Ovary (tissue), 7 donors: ENCODE measurements at regions not wholly inside any gene's neighbourhood (a gene's known extent, or its start where the extent isn't known, plus 50 kb on each side); places are given as distances from the start of the nearest gene placed in this dataset.

Experiments
- DNase-seq, 5 donors: peaks; one replicate each; pipeline ENCODE4 v3.0.0-alpha.2; 2019 to 2020
- H3K27ac ChIP-seq, 2 donors: fragments of 200-600 bp; one replicate each; pipeline versions ENCODE4 v1.5.1 to v1.8.0; 2019 to 2022
- H3K27me3 ChIP-seq: fragments of 200-600 bp; one replicate; pipeline ENCODE4 v1.8.0; 2022
- H3K36me3 ChIP-seq: fragments of 200-600 bp; sonication (generic); one replicate; pipeline ENCODE4 v1.5.1; 2019
- H3K4me1 ChIP-seq: one replicate; pipeline ENCODE4 v1.8.1; 2013; ENCODE audit warnings: mild to moderate bottlenecking, moderate library complexity; ENCODE audit not compliant: insufficient read depth
- H3K4me3 ChIP-seq: fragments of 200-600 bp; sonication (generic); one replicate; pipeline ENCODE4 v1.5.1; 2017
- H3K9me3 ChIP-seq, 2 donors: fragments of 200-600 bp in 1 of 2; sonication (generic) in 1 of 2; one replicate each; pipeline versions ENCODE4 v1.5.1 to v1.8.1; 2013 to 2019; ENCODE audit warnings: mild to moderate bottlenecking in 1 of 2, moderate library complexity in 1 of 2
- CTCF ChIP-seq, 3 donors: fragments of 450-650 bp in 2 of 3; fragments of 200-600 bp in 1 of 3; IDR thresholded peaks; one replicate each; pipeline versions ENCODE4 v1.5.1 to v1.8.0; 2016 to 2022; ENCODE audit warnings: antibody characterized with exemption in 3 of 3, mild to moderate bottlenecking in 1 of 3
- EP300 ChIP-seq: sonication (generic); formaldehyde crosslinking; IDR thresholded peaks from one replicate; pipeline ENCODE4 v1.6.1; 2017; ENCODE audit warnings: antibody characterized with exemption
- POLR2A ChIP-seq: fragments of 450-650 bp; IDR thresholded peaks from one replicate; pipeline ENCODE4 v1.6.1; 2017; ENCODE audit warnings: antibody characterized with exemption, mild to moderate bottlenecking, moderate library complexity
- WGBS, 3 donors: extraction: QIAGEN DNeasy Blood & Tissue Kit in 1 of 3; methylation state at CpG; one replicate each; pipeline versions ENCODE4 v1.1.5 to v1.1.7; 2013 to 2017; 5-methylcytosine and 5-hydroxymethylcytosine counted together
- intact Hi-C, 4 donors: fragments of 100-400 bp; cut with DNase I; formaldehyde crosslinking; loops; one replicate each; pipeline versions ENCODE4 v1.11.0 to v1.15.1; 2022 to 2023
- donor health status: DM: no; HTN: no; CAD: no; lungs with moderate emphysema.
- donor health status: DM: no; HTN: no; CAD: no.
- donor health status: Bipolar disorder and iron deficiency.
- donor health status: DM: no; HTN: no; CAD: no.
- donor health status: DM: yes; HTN: yes; CAD: no.

- WGBS, 3 donors: 80 to 85% (median 81%) methylated on average over 7 of the region's 7 CpGs
- DNase-seq: no peak
- Histone ChIP-seq H3K27me3 (no peaks in the 10 kb centered on the region), H3K9me3 (no peaks in the 10 kb centered on the region), H3K36me3 (no peaks in the 10 kb centered on the region), H3K27ac (no peak overlapping the region), H3K4me1 (no peaks in the 10 kb centered on the region), H3K4me3 (no peak overlapping the region)
- no peak for TF ChIP-seq CTCF (IDR thresholded peaks at IDR 0.05)
- TF ChIP-seq POLR2A: no peak
- no peak for TF ChIP-seq EP300
- intact Hi-C loops: no loop called here
These were observed 159.2 kb downstream of the SLC35B3 start for GRCh38 chr6:8276148-8276547.

- Histone ChIP-seq H3K9me3 (no peaks in the 10 kb centered on the region), H3K4me1 (no peaks in the 10 kb centered on the region), H3K27me3 (no peaks in the 10 kb centered on the region), H3K27ac (no peak overlapping the region), H3K36me3 (no peaks in the 10 kb centered on the region), H3K4me3 (no peak overlapping the region)
- TF ChIP-seq POLR2A (no peak), EP300 (no peak), CTCF (IDR thresholded peaks at IDR 0.05) (no peak)
- no peak for DNase-seq
- intact Hi-C loops: no loop called here
These were observed 159.7 kb downstream of the SLC35B3 start for GRCh38 chr6:8275667-8276066.

- H3K9me3 ChIP-seq: no peaks in the 10 kb centered on the region
- DNase-seq: no peak
- H3K4me3 ChIP-seq: no peak overlapping the region
- WGBS, 3 donors: 46 to 63% (median 55%) methylated on average over 3 of the region's 3 CpGs
- H3K27ac ChIP-seq: no peak overlapping the region
- no peaks in the 10 kb centered on the region for H3K36me3 ChIP-seq
- intact Hi-C loops: no loop called here
- TF ChIP-seq EP300 (no peak), POLR2A (no peak), CTCF (IDR thresholded peaks at IDR 0.05) (no peak)
- H3K27me3 ChIP-seq: no peaks in the 10 kb centered on the region
- no peaks in the 10 kb centered on the region for H3K4me1 ChIP-seq
These were observed 161.1 kb downstream of the SLC35B3 start for GRCh38 chr6:8274226-8274625.

GRCh38 chr6:8269872-8270454 is 165.4 kb downstream of the SLC35B3 start:
- 4 to 17% (median 5%) methylated on average over 2 of the region's 2 CpGs for WGBS, 3 donors
- Histone ChIP-seq H3K4me3 (no peak overlapping the region), H3K27me3 (no peaks in the 10 kb centered on the region), H3K9me3 (no peaks in the 10 kb centered on the region), H3K27ac (no peak overlapping the region), H3K4me1 (no peaks in the 10 kb centered on the region), H3K36me3 (no peaks in the 10 kb centered on the region)
- no peak for TF ChIP-seq CTCF (IDR thresholded peaks at IDR 0.05)
- TF ChIP-seq POLR2A: no peak
- no peak for TF ChIP-seq EP300
- DNase-seq: no peak
- intact Hi-C loops: no loop called here
